Neural cell (in vitro differentiated cells): ENCODE measurements at regions not wholly inside any gene's neighbourhood (a gene's known extent, or its start where the extent isn't known, plus 50 kb on each side); places are given as distances from the start of the nearest gene placed in this dataset.

ENCODE experiments used
- H2AFZ ChIP-seq: fragments of 200-600, 300-800 bp; sonication (generic), shearing (Covaris generic); 2 replicates; pipeline ENCODE4 v1.6.0; 2014; ENCODE audit warnings: low read depth, mild to moderate bottlenecking, antibody characterized with exemption, low read length, moderate library complexity
- H3F3A ChIP-seq: fragments of 200-600 bp; shearing (Covaris generic); 2 replicates; pipeline ENCODE4 v1.6.1; 2016; ENCODE audit warnings: mild to moderate bottlenecking, moderate library complexity, mixed read lengths, antibody characterized with exemption, low read length; ENCODE audit not compliant: insufficient read depth, poor library complexity, severe bottlenecking
- H3K27ac ChIP-seq: fragments of 200-600, 300-800 bp; sonication (generic), shearing (Covaris generic); 2 replicates; pipeline ENCODE4 v1.5.1; 2014; ENCODE audit warnings: mild to moderate bottlenecking, low read length, moderate library complexity
- H3K27me3 ChIP-seq: fragments of 300-800, 200-600 bp; sonication (generic), shearing (Covaris generic); 2 replicates; pipeline ENCODE4 v1.6.0; 2014; ENCODE audit warnings: mild to moderate bottlenecking, low read depth, low read length, moderate library complexity; ENCODE audit not compliant: insufficient read depth
- H3K36me3 ChIP-seq: fragments of 300-800, 200-600 bp; sonication (generic), shearing (Covaris generic); 2 replicates; pipeline ENCODE4 v1.5.1; 2014; ENCODE audit warnings: mild to moderate bottlenecking, antibody characterized with exemption, low read length, moderate library complexity; ENCODE audit not compliant: insufficient read depth
- H3K4me2 ChIP-seq: fragments of 300-800, 200-600 bp; sonication (generic), shearing (Covaris generic); 2 replicates; pipeline ENCODE4 v1.6.0; 2014; ENCODE audit warnings: mild to moderate bottlenecking, low read length
- H3K4me3 ChIP-seq: fragments of 300-800, 200-600 bp; sonication (generic), shearing (Covaris generic); 2 replicates; pipeline ENCODE4 v1.5.1; 2014; ENCODE audit warnings: mild to moderate bottlenecking, low read length, moderate library complexity
- H3K79me2 ChIP-seq: fragments of 200-600 bp; shearing (Covaris generic); replicated peaks from 2 replicates; pipeline ENCODE4 v1.6.0; 2014; ENCODE audit warnings: mild to moderate bottlenecking, low read length, moderate library complexity; ENCODE audit not compliant: insufficient read depth
- H3K9ac ChIP-seq: fragments of 300-800, 200-600 bp; sonication (generic), shearing (Covaris generic); 2 replicates; pipeline ENCODE4 v1.6.1; 2016; ENCODE audit warnings: mild to moderate bottlenecking, low read length, mixed read lengths
- H3K9me2 ChIP-seq: fragments of 200-600 bp; shearing (Covaris generic); 2 replicates; pipeline ENCODE4 v1.6.1; 2016; ENCODE audit warnings: mild to moderate bottlenecking, low read length, mixed read lengths; ENCODE audit not compliant: insufficient read depth
- H3K9me3 ChIP-seq: fragments of 200-600, 300-800 bp; sonication (generic), shearing (Covaris generic); 2 replicates; pipeline ENCODE4 v1.6.1; 2016; ENCODE audit warnings: mild to moderate bottlenecking, mixed run types, low read length, moderate library complexity, mixed read lengths
- H4K20me1 ChIP-seq: fragments of 200-600 bp; shearing (Covaris generic); 2 replicates; pipeline ENCODE4 v1.6.1; 2016; ENCODE audit warnings: mild to moderate bottlenecking, mixed run types; ENCODE audit not compliant: insufficient read depth
- EP300 ChIP-seq: fragments of 450-650 bp; conservative IDR thresholded peaks from 2 replicates; pipeline ENCODE4 v1.6.1; 2014; ENCODE audit warnings: antibody characterized with exemption, mild to moderate bottlenecking, moderate library complexity; ENCODE audit not compliant: poor library complexity, severe bottlenecking
- EZH2 ChIP-seq: fragments of 200-600, 300-800 bp; shearing (Covaris generic), sonication (generic); IDR thresholded peaks from 2 replicates; pipeline ENCODE4 v1.6.1; 2014; ENCODE audit warnings: antibody characterized with exemption, low read length, borderline replicate concordance, mild to moderate bottlenecking; ENCODE audit not compliant: insufficient read depth, poor library complexity, severe bottlenecking
- MXI1 ChIP-seq: fragments of 450-650 bp; conservative IDR thresholded peaks from 2 replicates; pipeline ENCODE4 v1.6.1; 2014; ENCODE audit warnings: antibody characterized with exemption, mild to moderate bottlenecking; ENCODE audit not compliant: poor library complexity, severe bottlenecking
- POLR2AphosphoS5 ChIP-seq: IDR thresholded peaks from 2 replicates; pipeline ENCODE4 v1.6.1; 2012
- RAD21 ChIP-seq: fragments of 450-650 bp; conservative IDR thresholded peaks from 2 replicates; pipeline ENCODE4 v1.6.1; 2014; ENCODE audit warnings: antibody characterized with exemption, mild to moderate bottlenecking, moderate library complexity
- SMC3 ChIP-seq: fragments of 450-650 bp; conservative IDR thresholded peaks from 2 replicates; pipeline ENCODE4 v1.6.1; 2014; ENCODE audit warnings: antibody characterized with exemption, mild to moderate bottlenecking, moderate library complexity; ENCODE audit not compliant: poor library complexity
- TAF1 ChIP-seq: IDR thresholded peaks from 2 replicates; pipeline ENCODE4 v1.6.1; 2012; ENCODE audit warnings: low read depth
- TF ChIP-seq, protein P1 (sequence below): IDR thresholded peaks from 2 replicates; pipeline ENCODE4 v1.6.1; 2012; ENCODE audit warnings: borderline replicate concordance
- TF ChIP-seq, protein P2 (sequence below): fragments of 450-650 bp; IDR thresholded peaks from 2 replicates; pipeline ENCODE4 v1.5.1; 2014; ENCODE audit warnings: antibody characterized with exemption, mild to moderate bottlenecking, moderate library complexity; ENCODE audit not compliant: poor library complexity, severe bottlenecking

DNA sequence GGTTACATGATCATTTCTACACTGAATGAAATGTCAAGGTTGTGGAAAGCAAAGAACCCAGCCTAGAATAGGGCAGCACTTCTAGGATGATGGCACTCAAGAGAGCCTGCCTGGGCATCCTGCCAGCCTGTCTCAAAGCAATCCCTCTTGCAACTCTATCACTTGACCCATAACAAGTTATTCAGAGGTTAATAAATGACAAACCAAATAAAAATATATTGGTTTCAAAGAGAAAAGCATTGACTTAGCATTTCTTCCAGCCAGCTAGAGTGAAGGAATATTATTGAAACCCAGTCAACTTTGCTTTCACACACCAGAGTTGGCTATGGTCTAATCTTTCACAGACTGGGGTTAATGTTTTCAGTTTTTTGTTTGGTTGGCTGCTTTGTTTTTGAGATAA, 214.6 kb upstream of the UBE2E2 start:
- no peak for TF ChIP-seq RAD21
- TF ChIP-seq POLR2AphosphoS5: no peak
- TF ChIP-seq, protein P1, sequence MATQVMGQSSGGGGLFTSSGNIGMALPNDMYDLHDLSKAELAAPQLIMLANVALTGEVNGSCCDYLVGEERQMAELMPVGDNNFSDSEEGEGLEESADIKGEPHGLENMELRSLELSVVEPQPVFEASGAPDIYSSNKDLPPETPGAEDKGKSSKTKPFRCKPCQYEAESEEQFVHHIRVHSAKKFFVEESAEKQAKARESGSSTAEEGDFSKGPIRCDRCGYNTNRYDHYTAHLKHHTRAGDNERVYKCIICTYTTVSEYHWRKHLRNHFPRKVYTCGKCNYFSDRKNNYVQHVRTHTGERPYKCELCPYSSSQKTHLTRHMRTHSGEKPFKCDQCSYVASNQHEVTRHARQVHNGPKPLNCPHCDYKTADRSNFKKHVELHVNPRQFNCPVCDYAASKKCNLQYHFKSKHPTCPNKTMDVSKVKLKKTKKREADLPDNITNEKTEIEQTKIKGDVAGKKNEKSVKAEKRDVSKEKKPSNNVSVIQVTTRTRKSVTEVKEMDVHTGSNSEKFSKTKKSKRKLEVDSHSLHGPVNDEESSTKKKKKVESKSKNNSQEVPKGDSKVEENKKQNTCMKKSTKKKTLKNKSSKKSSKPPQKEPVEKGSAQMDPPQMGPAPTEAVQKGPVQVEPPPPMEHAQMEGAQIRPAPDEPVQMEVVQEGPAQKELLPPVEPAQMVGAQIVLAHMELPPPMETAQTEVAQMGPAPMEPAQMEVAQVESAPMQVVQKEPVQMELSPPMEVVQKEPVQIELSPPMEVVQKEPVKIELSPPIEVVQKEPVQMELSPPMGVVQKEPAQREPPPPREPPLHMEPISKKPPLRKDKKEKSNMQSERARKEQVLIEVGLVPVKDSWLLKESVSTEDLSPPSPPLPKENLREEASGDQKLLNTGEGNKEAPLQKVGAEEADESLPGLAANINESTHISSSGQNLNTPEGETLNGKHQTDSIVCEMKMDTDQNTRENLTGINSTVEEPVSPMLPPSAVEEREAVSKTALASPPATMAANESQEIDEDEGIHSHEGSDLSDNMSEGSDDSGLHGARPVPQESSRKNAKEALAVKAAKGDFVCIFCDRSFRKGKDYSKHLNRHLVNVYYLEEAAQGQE: no peak
- TF ChIP-seq MXI1: no peak
- TF ChIP-seq EP300: no peak
- H3K9me3 ChIP-seq: no peaks in the 10 kb centered on the region
- no peaks in the 10 kb centered on the region for H3K36me3 ChIP-seq
- no peak overlapping the region for H3K27ac ChIP-seq
- H3K4me3 ChIP-seq: no peak overlapping the region
- H4K20me1 ChIP-seq: no peaks in the 10 kb centered on the region
- H3K9ac ChIP-seq: no peak overlapping the region
- H2AFZ ChIP-seq: no peak overlapping the region
- H3K79me2 ChIP-seq: no peaks in the 10 kb centered on the region
- H3K27me3 ChIP-seq: no peaks in the 10 kb centered on the region
- H3K9me2 ChIP-seq: no peaks in the 10 kb centered on the region
- H3F3A ChIP-seq: no peaks in the 10 kb centered on the region
- H3K4me2 ChIP-seq: no peak overlapping the region

DNA sequence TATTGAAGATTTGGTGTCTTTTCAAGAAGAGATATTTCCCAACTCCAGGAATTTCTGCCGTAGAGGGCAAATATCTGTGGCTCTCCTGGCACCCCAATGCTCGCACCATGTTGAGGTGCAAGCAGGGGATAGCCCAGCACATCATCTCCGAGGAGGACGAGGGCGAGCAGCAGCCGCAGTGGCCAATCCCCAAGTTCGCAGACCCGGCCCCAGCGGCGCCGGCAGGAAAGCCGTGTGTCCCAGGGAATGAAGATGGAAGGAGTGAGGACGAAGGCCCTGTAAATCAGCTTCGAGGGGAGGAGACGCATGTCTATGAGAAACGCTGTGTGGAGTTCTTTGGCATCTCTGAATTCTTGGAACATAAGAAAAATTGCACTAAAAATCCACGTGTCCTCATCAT, 213.4 kb upstream of the UBE2E2 start:
- Histone ChIP-seq H3K36me3 (no peaks in the 10 kb centered on the region), H4K20me1 (no peaks in the 10 kb centered on the region), H3K79me2 (no peaks in the 10 kb centered on the region), H3F3A (no peaks in the 10 kb centered on the region), H3K9me3 (no peaks in the 10 kb centered on the region), H3K9me2 (no peaks in the 10 kb centered on the region), H3K4me2 (no peak overlapping the region), H3K4me3 (no peak overlapping the region), H3K9ac (no peak overlapping the region), H3K27me3 (no peaks in the 10 kb centered on the region), H2AFZ (no peak overlapping the region), H3K27ac (no peak overlapping the region)
- TF ChIP-seq MXI1 (no peak), TAF1 (no peak), SMC3 (no peak), RAD21 (no peak), POLR2AphosphoS5 (no peak), EP300 (no peak), EZH2 (no peak)
- TF ChIP-seq, protein P2, sequence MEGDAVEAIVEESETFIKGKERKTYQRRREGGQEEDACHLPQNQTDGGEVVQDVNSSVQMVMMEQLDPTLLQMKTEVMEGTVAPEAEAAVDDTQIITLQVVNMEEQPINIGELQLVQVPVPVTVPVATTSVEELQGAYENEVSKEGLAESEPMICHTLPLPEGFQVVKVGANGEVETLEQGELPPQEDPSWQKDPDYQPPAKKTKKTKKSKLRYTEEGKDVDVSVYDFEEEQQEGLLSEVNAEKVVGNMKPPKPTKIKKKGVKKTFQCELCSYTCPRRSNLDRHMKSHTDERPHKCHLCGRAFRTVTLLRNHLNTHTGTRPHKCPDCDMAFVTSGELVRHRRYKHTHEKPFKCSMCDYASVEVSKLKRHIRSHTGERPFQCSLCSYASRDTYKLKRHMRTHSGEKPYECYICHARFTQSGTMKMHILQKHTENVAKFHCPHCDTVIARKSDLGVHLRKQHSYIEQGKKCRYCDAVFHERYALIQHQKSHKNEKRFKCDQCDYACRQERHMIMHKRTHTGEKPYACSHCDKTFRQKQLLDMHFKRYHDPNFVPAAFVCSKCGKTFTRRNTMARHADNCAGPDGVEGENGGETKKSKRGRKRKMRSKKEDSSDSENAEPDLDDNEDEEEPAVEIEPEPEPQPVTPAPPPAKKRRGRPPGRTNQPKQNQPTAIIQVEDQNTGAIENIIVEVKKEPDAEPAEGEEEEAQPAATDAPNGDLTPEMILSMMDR: no peak
- TF ChIP-seq, protein P1: no peak
